IPS DF 6.9 (cell line): ENCODE measurements at regions not wholly inside any gene's neighbourhood (a gene's known extent, or its start where the extent isn't known, plus 50 kb on each side); places are given as distances from the start of the nearest gene placed in this dataset.

Source experiments
- DNase-seq: peaks from one replicate; pipeline ENCODE4 v3.0.0-alpha.2; 2013; ENCODE audit warnings: low read depth, low spot score
- H3K27ac ChIP-seq: one replicate; pipeline ENCODE4 v1.5.1; 2013; ENCODE audit warnings: low read length, control low read depth
- H3K27me3 ChIP-seq: 2 replicates; pipeline ENCODE4 v1.6.1; 2013; ENCODE audit warnings: mild to moderate bottlenecking, low read length; ENCODE audit not compliant: control insufficient read depth, insufficient read depth
- H3K36me3 ChIP-seq: 2 replicates; pipeline ENCODE4 v1.6.1; 2013; ENCODE audit warnings: low read length; ENCODE audit not compliant: control insufficient read depth, insufficient read depth
- H3K4me1 ChIP-seq: 2 replicates; pipeline ENCODE4 v1.6.1; 2013; ENCODE audit warnings: low read length; ENCODE audit not compliant: control insufficient read depth, insufficient read depth
- H3K4me3 ChIP-seq: 2 replicates; pipeline ENCODE4 v1.5.1; 2013; ENCODE audit warnings: mild to moderate bottlenecking, low read length
- H3K9me3 ChIP-seq: 2 replicates; pipeline ENCODE4 v1.6.1; 2013; ENCODE audit warnings: low read length, inconsistent platforms; ENCODE audit not compliant: control insufficient read depth, insufficient read depth
- WGBS: extraction: QIAGEN DNeasy Blood & Tissue Kit; methylation state at CpG from one replicate; pipeline ENCODE4 v1.1.7; 2013; ENCODE audit warnings: mixed read lengths, missing lambda C conversion rate; ENCODE audit not compliant: insufficient read length, insufficient coverage; 5-methylcytosine and 5-hydroxymethylcytosine counted together

DNA sequence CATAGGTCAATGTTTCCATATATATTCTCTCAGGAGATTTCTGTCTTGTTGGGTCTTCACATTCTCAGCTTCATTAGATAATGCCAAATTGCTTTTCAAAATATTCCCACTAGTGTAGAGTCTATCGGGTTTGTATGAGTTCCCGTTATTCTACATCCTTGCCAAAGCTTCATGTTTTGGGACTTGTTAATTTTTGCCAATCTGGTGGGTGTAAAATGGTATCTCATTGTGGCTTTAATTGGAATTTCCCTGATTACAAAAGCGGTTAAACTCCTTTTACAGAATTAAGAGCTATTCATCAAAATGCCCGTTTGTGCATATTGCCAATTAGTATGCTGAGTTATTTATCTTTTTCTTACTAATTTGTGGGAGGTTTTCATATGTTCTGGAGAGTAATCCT is 708.4 kb upstream of the ADAMTS5 start:
- Histone ChIP-seq H3K4me1 (no peaks in the 10 kb centered on the region), H3K27ac (no peak overlapping the region), H3K9me3 (no peaks in the 10 kb centered on the region; the same call in 1 of the 2 replicates), H3K36me3 (no peaks in the 10 kb centered on the region), H3K4me3 (no peak overlapping the region), H3K27me3 (no peaks in the 10 kb centered on the region)
- DNase-seq = no peak
- WGBS = no CpG with 5 or more reads among the region's 4 CpGs

DNA sequence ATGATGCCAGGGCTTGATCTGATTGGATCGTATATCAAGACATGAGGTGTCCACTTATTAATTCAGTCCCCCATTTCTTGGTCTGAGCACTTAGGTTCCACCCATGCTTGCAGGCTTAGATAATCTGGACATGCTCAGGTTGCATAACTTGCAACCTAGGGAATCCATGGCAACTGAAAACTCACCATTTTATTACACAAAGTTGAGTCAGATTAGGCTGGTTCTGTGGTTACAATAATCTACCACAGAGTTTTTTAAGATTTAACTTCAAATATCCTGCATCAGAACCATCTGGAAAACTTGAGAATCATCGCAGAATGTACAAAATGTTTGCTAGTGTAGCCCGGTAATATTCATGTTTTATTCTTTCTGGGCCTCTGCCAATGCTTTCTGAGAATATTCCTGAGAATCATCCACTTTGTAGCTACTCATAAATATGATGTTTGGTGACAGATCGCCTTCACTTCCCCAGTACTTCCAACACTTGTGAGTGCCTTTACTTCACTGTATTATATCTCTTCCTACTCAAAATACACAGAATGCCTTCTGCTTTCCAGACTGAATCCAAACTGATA is 707.2 kb upstream of the ADAMTS5 start:
- Histone ChIP-seq H3K27ac (no peak overlapping the region), H3K9me3 (no peaks in the 10 kb centered on the region; the same call in 1 of the 2 replicates), H3K36me3 (no peaks in the 10 kb centered on the region), H3K4me1 (no peaks in the 10 kb centered on the region), H3K27me3 (no peaks in the 10 kb centered on the region), H3K4me3 (no peak overlapping the region)
- no peak for DNase-seq
- WGBS = no CpG with 5 or more reads among the region's 4 CpGs

DNA sequence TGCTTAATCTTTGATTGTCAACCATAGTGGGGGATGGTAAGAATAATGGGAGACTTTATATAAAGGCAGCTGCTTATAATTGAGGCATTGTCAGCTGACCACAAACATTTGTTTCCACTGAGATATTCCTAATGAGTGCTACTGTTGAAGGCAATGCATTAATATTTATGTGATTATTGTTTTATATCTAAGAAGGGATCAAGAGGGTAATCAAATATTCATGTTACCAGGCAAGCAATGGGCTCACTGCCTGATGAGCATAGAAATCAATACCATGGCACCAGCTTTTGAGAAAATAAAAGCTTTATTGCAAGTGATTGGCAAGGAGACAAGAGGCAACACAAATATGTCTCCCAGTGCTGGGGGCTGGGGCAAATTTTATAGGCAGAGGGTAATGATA is 706.7 kb upstream of the ADAMTS5 start:
- H3K4me3 ChIP-seq = no peak overlapping the region
- H3K27ac ChIP-seq = no peak overlapping the region
- no peak for DNase-seq
- no peaks in the 10 kb centered on the region for H3K27me3 ChIP-seq
- H3K36me3 ChIP-seq = no peaks in the 10 kb centered on the region
- H3K9me3 ChIP-seq = no peaks in the 10 kb centered on the region; the same call in 1 of the 2 replicates
- no peaks in the 10 kb centered on the region for H3K4me1 ChIP-seq

DNA sequence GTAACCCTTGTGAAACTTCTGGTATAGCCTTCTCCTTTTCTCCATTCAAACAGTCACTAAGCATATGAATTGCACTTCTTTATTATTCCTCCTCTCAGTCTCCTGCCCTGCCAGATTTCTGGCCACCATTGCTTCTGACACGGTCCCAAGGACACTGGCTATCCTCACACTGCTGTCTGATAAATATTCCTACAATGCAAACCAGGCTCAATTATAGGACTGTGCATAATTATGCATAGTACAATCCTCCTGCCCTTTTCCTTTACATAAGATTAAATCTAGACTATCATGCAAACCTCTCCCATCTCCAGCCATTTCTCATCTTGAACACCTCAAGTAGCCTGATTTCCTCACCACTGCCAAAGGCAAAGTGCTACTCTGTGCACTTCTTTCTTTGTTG is 704.3 kb upstream of the ADAMTS5 start:
- Histone ChIP-seq H3K9me3 (no peaks in the 10 kb centered on the region), H3K36me3 (no peaks in the 10 kb centered on the region), H3K27me3 (no peaks in the 10 kb centered on the region), H3K27ac (no peak overlapping the region), H3K4me1 (no peaks in the 10 kb centered on the region), H3K4me3 (no peak overlapping the region)
- no peak for DNase-seq
- no CpG with 5 or more reads among the region's 1 CpG for WGBS

DNA sequence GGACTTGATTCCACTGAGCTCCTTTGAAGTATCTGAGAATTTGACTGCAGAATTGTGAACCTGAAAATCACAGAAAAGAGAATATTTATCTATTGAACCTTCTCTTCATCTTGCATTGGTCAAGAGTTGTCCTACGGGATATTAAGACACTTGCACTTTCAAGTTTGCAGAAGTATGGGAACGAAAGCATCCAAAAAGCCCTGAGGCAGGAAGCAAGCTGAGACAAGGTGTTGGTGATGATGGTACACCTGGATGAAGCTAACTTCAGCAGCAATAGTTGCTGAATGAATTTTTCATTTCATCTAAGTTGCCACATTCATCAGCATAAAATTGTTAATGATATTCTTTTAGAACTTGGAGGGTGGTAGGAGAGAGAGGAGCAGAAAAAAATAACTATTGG is 686.6 kb upstream of the ADAMTS5 start:
- Histone ChIP-seq H3K27me3 (no peaks in the 10 kb centered on the region), H3K9me3 (no peaks in the 10 kb centered on the region), H3K27ac (no peak overlapping the region), H3K4me3 (no peak overlapping the region), H3K4me1 (no peaks in the 10 kb centered on the region), H3K36me3 (no peaks in the 10 kb centered on the region)
- WGBS = no CpG with 5 or more reads among the region's 2 CpGs
- DNase-seq = no peak

DNA sequence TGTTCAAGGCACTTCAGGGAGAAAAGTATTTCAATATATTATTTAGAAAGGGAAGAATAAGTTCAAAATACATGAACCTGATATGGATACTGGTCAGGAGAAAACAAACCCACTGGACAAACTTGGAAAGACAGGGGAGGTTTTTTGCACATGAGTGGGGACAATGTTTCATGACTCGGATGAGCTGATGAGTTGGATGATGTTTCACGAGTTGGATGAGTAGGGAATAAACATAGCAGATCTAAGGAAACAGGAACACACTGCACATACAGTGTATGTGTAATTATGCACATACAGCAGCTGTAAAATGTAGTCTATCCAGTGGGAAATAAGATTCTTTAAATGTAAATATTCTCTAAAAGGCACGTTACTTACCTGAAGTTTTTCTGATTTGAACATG is 682.9 kb upstream of the ADAMTS5 start:
- Histone ChIP-seq H3K27me3 (no peaks in the 10 kb centered on the region), H3K27ac (no peak overlapping the region), H3K36me3 (no peaks in the 10 kb centered on the region), H3K4me3 (no peak overlapping the region), H3K4me1 (no peaks in the 10 kb centered on the region), H3K9me3 (no peaks in the 10 kb centered on the region)
- DNase-seq = no peak
- no CpG with 5 or more reads among the region's 3 CpGs for WGBS

DNA sequence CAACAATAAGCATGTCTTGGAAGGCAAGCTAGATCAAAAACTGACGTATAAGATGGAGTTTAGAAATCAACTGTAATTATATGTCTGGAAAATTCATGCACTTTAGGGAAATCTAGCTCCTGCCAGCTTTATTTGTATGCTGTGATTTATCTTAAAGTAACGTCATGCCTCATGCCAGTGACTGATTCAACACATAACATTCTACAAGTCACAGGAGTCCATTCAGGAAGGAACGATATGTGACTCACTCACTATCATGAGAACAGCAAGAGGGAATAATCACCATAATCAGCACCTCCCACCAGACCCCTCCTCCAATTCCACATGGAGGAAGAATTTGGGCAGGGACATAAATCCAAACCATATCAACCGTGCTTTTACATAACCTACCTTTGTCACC is 682.4 kb upstream of the ADAMTS5 start:
- Histone ChIP-seq H3K27ac (no peak overlapping the region), H3K27me3 (no peaks in the 10 kb centered on the region), H3K36me3 (no peaks in the 10 kb centered on the region), H3K4me3 (no peak overlapping the region), H3K4me1 (no peaks in the 10 kb centered on the region), H3K9me3 (no peaks in the 10 kb centered on the region)
- WGBS = no CpG with 5 or more reads among the region's 4 CpGs
- no peak for DNase-seq

DNA sequence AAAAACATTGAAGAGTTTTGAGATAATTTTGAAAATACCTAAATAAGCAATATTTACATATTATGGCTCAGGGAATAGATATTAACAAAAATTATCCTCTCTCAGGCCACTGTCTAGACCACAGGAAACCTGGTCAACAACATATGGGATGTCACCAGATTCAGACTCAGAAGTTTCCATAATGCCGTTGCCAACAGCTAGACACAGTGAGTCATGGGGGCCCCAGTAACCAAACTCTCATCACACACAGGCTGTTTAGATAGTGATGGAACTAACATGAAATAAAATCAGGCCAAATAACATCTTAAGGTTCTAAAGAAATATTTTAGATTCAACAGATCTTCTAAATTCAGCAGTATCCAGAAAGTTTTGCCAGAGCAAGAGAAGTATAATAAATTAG is 681.7 kb upstream of the ADAMTS5 start:
- H3K27ac ChIP-seq = no peak overlapping the region
- WGBS = no CpG with 5 or more reads among the region's 1 CpG
- H3K9me3 ChIP-seq = no peaks in the 10 kb centered on the region
- H3K36me3 ChIP-seq = no peaks in the 10 kb centered on the region
- H3K4me3 ChIP-seq = no peak overlapping the region
- no peaks in the 10 kb centered on the region for H3K27me3 ChIP-seq
- H3K4me1 ChIP-seq = no peaks in the 10 kb centered on the region
- DNase-seq = no peak

DNA sequence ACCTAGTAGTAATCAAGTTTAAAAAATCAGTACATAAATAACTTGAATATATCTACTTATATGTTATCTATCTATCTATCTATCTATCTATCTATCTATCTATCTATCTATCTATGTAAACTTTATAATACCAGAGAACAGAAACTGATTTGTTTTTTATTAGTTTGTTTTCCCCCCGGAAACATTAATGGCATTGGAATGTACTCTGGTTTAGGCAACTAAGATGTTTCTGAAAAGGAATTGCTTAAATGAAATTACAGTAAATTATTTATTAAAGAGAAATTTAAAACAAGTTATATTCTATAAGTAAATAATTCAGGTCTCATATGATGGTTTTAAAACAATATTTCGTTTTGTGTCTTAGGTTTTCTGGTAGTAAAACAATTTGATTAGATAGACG is 681.0 kb upstream of the ADAMTS5 start:
- no CpG with 5 or more reads among the region's 3 CpGs for WGBS
- H3K27ac ChIP-seq = no peak overlapping the region

DNA sequence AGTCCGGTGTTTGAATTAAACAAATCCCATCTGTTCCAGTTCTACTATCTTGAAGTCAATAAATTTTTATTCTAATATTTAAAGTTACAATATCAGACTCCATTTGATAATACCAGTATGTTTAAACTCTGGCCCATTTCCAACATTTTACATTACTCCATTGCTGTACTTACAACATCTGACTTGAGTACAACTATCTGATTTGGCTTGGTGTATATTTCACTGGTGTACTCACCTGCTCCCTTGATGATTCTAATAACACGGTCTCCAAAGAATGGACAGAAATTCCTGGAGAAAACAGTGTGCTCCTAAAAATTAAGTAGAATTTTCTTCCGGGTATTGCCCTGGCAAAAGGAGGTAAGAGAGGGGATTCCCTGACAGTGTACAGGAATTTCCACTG is 680.5 kb upstream of the ADAMTS5 start:
- no peaks in the 10 kb centered on the region for H3K27me3 ChIP-seq
- no peak overlapping the region for H3K27ac ChIP-seq
- DNase-seq = no peak
- H3K9me3 ChIP-seq = no peaks in the 10 kb centered on the region
- no peak overlapping the region for H3K4me3 ChIP-seq
- no peaks in the 10 kb centered on the region for H3K4me1 ChIP-seq
- no CpG with 5 or more reads among the region's 3 CpGs for WGBS
- no peaks in the 10 kb centered on the region for H3K36me3 ChIP-seq

More for the DNA sequence above, 681.0 kb upstream of the ADAMTS5 start:
- H3K4me1 ChIP-seq = no peaks in the 10 kb centered on the region
- H3K4me3 ChIP-seq = no peak overlapping the region
- no peak for DNase-seq
- H3K27me3 ChIP-seq = no peaks in the 10 kb centered on the region
- no peaks in the 10 kb centered on the region for H3K36me3 ChIP-seq
- H3K9me3 ChIP-seq = no peaks in the 10 kb centered on the region

DNA sequence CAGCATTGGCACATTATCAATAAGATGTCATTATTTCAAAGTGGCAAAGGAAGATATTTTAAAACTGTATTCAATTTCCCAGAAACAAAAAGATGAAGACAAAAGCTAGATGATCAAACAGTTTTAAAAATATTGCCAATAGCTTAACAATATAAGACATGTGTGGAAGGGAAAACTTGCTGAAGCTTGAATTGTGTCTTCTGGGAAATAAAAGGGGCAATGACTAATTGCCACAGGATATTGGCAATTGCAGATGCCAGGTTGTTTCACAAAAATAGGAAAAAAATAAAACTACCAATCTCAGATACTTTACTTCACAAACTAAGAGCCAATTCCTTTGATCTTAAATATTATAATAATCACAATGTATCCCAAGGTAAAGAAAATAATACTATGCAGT is 679.8 kb upstream of the ADAMTS5 start:
- Histone ChIP-seq H3K4me1 (no peaks in the 10 kb centered on the region), H3K27ac (no peak overlapping the region), H3K36me3 (no peaks in the 10 kb centered on the region), H3K9me3 (no peaks in the 10 kb centered on the region), H3K27me3 (no peaks in the 10 kb centered on the region), H3K4me3 (no peak overlapping the region)
- no peak for DNase-seq
